HG03039 (cell line): ENCODE measurements at regions not wholly inside any gene's neighbourhood (a gene's known extent, or its start where the extent isn't known, plus 50 kb on each side); places are given as distances from the start of the nearest gene placed in this dataset.

Source experiments
- ATAC-seq: cut with Tn5 transposase; IDR thresholded peaks from one replicate; pipeline ENCODE4 v1.9.1; 2021; ENCODE audit warnings: mild to moderate bottlenecking, moderate library complexity; ENCODE audit not compliant: unreplicated experiment

DNA sequence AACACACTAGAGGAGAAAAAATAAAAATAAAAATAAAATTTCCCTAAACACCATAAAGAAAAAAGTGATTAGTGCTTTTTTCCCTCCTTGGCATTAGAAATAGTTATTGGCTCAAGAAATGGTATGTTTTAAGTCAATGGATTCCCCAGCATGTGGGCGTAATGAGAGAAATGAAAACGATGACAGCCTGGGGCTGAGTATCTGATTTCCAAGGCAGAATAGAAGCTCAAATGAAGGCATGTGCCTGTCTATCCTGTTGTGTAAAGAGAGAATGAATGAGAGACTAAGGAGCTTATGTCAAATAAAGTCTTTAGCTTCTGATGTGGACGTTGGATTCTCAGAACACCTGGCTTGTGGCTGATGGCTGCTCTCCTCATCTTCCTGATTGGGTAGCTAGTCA lies 1408.4 kb upstream of the TMEM132C start:
- no peak for ATAC-seq

DNA sequence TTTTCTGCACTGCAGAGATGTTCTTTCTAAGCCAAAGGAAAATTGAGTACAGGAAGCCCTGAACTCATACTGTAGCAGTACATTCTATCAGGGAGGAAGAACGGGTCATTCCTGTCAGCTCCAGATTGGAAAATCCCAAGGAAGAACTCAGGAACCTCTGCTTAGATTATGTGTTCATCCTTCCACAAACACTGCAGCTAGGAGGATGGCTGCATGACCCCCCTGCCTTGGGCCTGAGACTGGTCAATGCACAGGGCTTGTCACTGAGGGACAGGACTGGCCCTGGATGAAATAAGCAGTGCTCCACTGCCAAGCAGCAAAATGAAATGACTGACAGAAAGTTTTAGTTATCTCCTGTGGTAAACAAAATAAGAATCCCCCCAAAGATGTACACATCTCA lies 1406.8 kb upstream of the TMEM132C start:
- no peak for ATAC-seq

GRCh38 chr12:126862500-126862899 lies 1404.5 kb upstream of the TMEM132C start:
- ATAC-seq = no peak

DNA sequence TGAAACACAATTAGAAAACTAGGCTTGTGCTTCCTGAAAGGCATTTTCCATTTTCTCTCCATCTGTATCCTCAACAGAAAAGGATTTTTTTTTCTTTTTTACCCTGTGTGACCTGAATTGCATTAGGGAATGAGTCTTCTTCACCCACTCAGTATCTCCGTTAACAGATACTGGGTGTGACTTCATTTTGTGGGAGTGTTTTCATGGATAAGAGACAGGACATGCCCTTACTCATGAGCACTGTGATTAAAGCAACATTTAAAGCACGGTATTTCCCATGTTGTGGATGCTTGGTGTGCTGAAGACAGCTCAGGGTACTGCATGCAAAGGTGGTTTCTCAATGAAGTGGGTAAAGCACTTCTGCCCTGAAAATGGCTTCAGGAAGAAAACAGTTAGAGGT lies 1397.3 kb upstream of the TMEM132C start:
- ATAC-seq = no peak

- ATAC-seq = no peak
Observed at GRCh38 chr12:126873701-126874100, 1393.3 kb upstream of the TMEM132C start.

- peak; percentile 79 for ATAC-seq
Observed at GRCh38 chr12:126874427-126875026, 1392.4 kb upstream of the TMEM132C start.

DNA sequence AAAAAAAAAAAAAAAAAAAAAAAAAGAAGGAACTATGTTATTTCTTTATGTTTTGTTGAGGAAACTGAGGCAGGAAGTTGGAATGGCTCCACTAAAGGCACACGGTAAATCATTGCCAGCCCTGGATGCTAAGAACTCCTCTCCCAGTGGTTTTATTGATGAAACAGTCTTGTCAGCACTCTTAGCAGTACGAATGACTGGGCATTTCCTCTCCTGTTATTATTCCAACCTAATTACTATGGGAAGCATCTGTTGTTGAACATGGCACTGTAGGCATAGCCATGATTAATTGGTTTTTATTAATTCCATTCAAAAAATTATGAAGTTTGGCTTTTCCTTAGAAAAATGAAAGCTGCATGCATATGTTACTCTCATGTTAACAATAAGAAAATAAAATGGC lies 1387.1 kb upstream of the TMEM132C start:
- no peak for ATAC-seq

DNA sequence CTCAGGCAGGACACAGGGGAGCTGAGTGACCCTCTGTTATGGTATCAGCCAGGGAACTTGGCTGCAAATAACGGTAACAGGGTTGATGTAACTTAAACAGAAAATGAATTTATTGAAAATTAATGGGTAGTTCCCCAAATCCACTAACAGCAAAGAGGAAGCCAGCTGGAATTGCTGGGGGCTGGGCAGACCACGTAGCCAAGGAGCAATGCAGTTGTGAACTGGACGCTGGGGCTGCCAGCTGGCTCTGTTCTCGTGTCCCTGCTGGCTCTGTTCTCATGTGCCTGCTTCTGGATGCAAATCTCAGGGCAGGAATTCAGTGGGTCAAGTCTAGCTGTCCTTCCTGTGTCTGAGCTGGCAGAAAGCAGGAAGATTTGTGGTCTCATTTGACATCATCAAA lies 1383.3 kb upstream of the TMEM132C start:
- ATAC-seq = no peak

- no peak for ATAC-seq
Observed at GRCh38 chr12:126889501-126889900, 1377.5 kb upstream of the TMEM132C start.

DNA sequence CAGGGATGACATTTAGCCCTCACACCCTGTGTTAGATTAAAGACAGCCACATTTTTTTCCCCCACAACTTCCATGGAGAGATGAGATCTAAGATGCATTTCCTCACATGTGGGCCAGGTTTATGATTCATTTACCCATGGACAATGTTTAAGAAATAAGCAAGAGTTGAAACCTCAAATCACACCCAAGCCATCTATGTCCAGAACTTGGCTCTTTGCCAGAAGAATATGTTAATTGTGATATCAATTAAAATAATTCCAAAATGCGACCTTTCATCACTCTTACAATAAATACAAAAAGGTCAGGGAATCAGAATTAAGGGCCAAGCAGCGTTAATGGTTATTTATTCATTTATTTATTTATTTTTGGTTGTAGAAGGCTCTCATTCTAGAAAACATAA lies 1376.9 kb upstream of the TMEM132C start:
- no peak for ATAC-seq

GRCh38 chr12:126891789-126892188 lies 1375.2 kb upstream of the TMEM132C start:
- no peak for ATAC-seq

DNA sequence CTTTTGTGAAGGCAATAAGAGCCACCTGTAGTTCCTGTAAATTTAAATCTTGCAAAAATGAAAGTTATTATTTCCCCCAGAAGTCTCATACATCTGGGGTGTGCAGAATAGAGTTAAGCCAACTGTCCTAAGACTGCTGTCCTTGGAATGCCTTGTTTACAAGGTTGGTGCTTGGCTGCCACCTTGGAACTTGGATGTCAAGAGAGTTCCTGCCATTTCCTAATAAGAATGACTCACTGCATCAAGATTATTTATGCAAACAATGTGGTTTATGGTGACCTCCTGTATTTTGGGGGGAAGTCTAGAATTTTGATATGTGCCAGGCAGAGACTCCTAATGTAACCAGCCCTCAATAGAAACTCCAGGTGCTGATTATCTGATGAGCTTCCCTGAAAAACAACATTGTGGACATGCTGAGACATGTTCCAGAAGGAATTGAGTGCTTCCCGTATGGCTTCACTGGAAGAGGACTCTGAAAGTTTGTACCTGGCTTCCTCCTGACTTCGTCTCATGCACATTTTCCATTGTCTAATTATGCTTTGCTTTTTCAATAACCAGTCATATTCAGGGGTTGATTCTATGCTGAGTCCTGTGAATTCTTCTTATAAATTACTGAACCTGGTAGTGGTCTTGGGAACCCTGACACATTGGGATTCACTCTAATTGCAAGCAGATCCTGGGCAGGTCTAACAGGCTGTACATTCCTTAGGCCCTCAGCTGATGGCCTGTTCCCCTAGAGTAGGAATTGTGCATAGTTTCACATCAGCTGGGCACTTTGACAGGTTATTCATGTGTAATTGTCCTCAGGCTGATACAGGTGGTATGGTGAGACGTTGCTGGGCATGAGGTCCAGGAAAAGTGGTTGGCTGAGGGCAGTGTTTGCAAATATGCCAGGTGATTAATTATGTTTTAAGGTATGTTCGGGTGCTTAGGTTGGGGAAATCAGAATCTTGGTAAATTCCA lies 1370.7 kb upstream of the TMEM132C start:
- ATAC-seq = no peak

GRCh38 chr12:126897102-126897501 lies 1369.9 kb upstream of the TMEM132C start:
- ATAC-seq = no peak

- ATAC-seq = no peak
Observed at GRCh38 chr12:126897778-126898177, 1369.2 kb upstream of the TMEM132C start.

- ATAC-seq = no peak
Observed at GRCh38 chr12:126898562-126898961, 1368.4 kb upstream of the TMEM132C start.

DNA sequence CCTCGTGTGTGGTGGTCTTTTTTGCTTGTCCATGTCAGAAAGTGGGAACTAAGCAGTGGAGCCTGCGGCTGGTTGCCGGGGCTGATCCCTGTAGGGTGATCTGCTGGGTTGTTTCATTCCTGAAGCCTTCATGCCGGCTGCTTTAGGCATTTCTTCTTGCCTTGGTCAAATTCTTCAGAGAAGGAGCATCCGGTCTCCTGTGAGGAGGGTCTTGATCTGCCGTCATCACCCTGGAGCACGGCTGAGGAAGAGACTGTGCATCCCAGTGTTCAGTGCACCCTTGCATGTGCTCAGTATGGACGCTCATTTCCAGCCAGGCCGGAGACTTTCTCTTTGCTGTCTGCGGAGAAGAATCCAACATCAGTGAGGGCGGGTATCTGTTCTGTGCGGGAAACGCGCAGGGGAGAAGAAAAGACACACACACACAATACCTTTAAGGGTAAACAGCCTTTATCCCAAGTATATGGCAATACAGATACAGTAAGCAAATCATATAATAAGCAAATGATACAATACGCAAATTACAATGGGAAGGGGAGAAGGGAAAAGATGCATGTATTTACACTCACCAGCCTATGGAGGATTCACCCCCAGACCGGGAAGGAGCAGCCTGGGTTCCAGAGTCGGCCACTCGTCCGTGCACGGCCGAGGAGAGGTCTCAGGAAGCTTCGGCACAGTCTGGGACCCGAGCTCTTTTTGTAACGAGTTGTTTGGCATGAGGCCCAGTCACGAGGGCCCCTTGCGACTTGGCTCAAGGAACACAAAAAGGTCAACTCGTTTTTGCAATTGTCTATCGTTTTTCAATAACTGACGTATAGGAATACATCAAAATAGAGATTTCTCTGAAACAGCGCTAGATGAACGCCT lies 1366.8 kb upstream of the TMEM132C start:
- ATAC-seq = no peak

- no peak for ATAC-seq
Observed at GRCh38 chr12:126903027-126903876, 1363.7 kb upstream of the TMEM132C start.

- ATAC-seq = no peak
Observed at GRCh38 chr12:126905752-126906151, 1361.2 kb upstream of the TMEM132C start.

DNA sequence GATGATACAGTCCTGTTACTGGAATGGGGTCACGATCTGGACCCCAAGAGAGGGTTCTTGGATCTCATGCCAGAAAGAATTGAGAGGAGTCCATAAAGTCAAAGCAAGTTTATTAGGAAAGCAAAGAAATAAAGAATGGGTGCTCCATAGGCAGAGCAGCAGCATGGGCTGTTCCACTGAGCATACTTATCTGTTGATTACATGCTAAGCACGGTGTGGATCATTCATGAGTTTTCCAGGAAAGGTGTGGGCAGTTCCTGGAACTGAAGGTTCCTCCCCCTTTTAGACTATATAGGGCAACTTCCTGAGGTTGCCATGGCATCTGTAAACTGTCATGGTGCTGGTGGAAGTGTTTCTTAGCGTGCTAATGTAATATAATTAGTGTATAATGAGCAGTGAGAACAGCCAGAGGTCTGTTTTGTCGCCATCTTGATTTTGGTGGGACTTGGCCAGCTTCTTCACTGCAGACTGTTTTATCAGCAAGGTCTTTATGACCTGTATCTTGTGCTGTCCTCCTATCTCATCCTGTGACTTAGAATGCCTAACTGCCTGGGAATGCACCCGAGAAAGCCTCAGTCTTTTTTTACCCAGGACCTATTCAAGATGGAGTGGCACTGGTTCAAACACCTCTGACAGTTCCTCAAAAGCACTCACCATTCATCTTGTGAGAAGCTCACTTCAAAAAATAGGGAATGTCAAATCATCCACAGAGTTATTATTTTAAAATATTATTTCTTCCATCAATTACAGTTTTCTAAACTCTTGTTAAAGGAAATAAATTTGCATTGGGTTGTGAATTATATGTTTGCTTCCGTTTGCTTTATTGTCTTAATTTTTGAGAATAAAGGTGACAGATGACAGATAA lies 1358.8 kb upstream of the TMEM132C start:
- ATAC-seq = no peak

DNA sequence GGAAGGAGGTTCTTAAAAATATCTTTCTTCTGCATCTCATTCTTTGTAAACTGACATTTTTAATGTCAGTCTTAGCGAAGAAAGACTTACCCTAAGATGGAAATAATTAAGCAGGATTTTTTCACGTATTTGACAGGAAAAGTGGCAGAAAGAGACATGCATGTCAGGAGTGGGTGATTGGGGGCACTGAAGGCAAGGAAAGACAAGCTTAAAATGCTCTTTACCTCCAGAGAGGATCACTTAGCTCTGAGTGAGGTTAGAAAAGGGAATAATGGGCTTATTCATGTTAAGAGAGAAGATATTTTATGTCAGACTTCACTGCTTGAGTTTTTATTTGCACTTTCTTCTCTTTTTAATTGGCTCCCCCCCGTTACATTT lies 1358.2 kb upstream of the TMEM132C start:
- ATAC-seq = no peak
